ENCODE measurements at regions not wholly inside any gene's neighbourhood (a gene's known extent, or its start where the extent isn't known, plus 50 kb on each side); places are given as distances from the start of the nearest gene placed in this dataset.

DNA sequence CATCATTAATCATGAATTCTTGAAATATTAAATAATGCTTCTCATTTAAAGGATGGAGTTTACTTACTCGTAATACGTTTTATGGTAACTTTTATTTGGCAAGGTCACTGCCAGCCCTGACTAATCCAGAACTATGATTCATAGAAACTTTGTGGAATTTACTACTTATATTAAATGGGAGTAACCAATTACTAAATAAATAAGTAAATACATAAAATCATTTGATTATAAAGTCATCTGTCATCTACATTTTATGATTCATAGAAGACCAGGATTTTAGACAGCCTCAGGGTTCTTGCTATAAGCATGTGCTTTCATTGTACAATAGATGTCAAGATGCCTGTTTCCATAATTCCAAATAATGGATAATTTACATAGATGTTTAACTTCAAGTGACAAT is 611.1 kb downstream of the TBC1D4 start:
- TF ChIP-seq EP300 (IDR thresholded peaks at IDR 0.05; ENCODE audit: borderline replicate concordance in 1 of 2, low read depth in 1 of 2, low read length in 1 of 2) = no peak
- TF ChIP-seq, protein P1, sequence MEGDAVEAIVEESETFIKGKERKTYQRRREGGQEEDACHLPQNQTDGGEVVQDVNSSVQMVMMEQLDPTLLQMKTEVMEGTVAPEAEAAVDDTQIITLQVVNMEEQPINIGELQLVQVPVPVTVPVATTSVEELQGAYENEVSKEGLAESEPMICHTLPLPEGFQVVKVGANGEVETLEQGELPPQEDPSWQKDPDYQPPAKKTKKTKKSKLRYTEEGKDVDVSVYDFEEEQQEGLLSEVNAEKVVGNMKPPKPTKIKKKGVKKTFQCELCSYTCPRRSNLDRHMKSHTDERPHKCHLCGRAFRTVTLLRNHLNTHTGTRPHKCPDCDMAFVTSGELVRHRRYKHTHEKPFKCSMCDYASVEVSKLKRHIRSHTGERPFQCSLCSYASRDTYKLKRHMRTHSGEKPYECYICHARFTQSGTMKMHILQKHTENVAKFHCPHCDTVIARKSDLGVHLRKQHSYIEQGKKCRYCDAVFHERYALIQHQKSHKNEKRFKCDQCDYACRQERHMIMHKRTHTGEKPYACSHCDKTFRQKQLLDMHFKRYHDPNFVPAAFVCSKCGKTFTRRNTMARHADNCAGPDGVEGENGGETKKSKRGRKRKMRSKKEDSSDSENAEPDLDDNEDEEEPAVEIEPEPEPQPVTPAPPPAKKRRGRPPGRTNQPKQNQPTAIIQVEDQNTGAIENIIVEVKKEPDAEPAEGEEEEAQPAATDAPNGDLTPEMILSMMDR (IDR thresholded peaks at IDR 0.05) = no peak
- TF ChIP-seq, protein P2, sequence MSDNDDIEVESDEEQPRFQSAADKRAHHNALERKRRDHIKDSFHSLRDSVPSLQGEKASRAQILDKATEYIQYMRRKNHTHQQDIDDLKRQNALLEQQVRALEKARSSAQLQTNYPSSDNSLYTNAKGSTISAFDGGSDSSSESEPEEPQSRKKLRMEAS (IDR thresholded peaks at IDR 0.05; ENCODE audit: low read depth) = no peak
- no peak for TF ChIP-seq EZH2phosphoT487 (IDR thresholded peaks at IDR 0.05; ENCODE audit: borderline replicate concordance, low read depth)
- no peak for TF ChIP-seq YY1 (IDR thresholded peaks at IDR 0.05; ENCODE audit: low read depth)
- no peak for TF ChIP-seq POLR2AphosphoS5 (IDR thresholded peaks at IDR 0.05; ENCODE audit: low read depth, low read length)
- no peak for TF ChIP-seq CHD2 (IDR thresholded peaks at IDR 0.05; ENCODE audit: low read length, partially characterized antibody)
- TF ChIP-seq, protein P3, sequence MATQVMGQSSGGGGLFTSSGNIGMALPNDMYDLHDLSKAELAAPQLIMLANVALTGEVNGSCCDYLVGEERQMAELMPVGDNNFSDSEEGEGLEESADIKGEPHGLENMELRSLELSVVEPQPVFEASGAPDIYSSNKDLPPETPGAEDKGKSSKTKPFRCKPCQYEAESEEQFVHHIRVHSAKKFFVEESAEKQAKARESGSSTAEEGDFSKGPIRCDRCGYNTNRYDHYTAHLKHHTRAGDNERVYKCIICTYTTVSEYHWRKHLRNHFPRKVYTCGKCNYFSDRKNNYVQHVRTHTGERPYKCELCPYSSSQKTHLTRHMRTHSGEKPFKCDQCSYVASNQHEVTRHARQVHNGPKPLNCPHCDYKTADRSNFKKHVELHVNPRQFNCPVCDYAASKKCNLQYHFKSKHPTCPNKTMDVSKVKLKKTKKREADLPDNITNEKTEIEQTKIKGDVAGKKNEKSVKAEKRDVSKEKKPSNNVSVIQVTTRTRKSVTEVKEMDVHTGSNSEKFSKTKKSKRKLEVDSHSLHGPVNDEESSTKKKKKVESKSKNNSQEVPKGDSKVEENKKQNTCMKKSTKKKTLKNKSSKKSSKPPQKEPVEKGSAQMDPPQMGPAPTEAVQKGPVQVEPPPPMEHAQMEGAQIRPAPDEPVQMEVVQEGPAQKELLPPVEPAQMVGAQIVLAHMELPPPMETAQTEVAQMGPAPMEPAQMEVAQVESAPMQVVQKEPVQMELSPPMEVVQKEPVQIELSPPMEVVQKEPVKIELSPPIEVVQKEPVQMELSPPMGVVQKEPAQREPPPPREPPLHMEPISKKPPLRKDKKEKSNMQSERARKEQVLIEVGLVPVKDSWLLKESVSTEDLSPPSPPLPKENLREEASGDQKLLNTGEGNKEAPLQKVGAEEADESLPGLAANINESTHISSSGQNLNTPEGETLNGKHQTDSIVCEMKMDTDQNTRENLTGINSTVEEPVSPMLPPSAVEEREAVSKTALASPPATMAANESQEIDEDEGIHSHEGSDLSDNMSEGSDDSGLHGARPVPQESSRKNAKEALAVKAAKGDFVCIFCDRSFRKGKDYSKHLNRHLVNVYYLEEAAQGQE (IDR thresholded peaks at IDR 0.05; ENCODE audit: low read depth, low read length) = no peak
- TF ChIP-seq RFX5 (IDR thresholded peaks at IDR 0.05; ENCODE audit: low read length) = no peak
- no peak for TF ChIP-seq FOXM1 (IDR thresholded peaks at IDR 0.05; ENCODE audit: low read depth)
- TF ChIP-seq GATA2 (CRISPR knock-in tag; IDR thresholded peaks at IDR 0.05) = no peak
